ENCODE measurements at regions not wholly inside any gene's neighbourhood (a gene's known extent, or its start where the extent isn't known, plus 50 kb on each side); places are given as distances from the start of the nearest gene placed in this dataset.

GRCh38 chr12:22971701-22972191 is 346.8 kb downstream of the ETNK1 start:
- TF ChIP-seq SMC3 (IDR thresholded peaks at IDR 0.05; ENCODE audit: borderline replicate concordance, low read length) (no peak), REST (IDR thresholded peaks at IDR 0.05; ENCODE audit: low read depth, low read length) (no peak), BACH1 (IDR thresholded peaks at IDR 0.05; ENCODE audit: borderline replicate concordance) (no peak), TAF1 (IDR thresholded peaks at IDR 0.05; ENCODE audit: borderline replicate concordance, low read depth, low read length) (no peak), RAD21 (IDR thresholded peaks at IDR 0.05; ENCODE audit: insufficient read depth, low read depth, low read length) (no peak), CTCF (IDR thresholded peaks at IDR 0.05 in 2 of 3, conservative IDR thresholded peaks at IDR 0.05 in 1 of 3; ENCODE audit: control insufficient read depth in 2 of 3, extremely low read depth in 1 of 3, insufficient read depth in 1 of 3, low read depth in 3 of 3, low read length in 3 of 3) (no peak)
